Motor neuron (in vitro differentiated cells): ENCODE measurements at regions not wholly inside any gene's neighbourhood (a gene's known extent, or its start where the extent isn't known, plus 50 kb on each side); places are given as distances from the start of the nearest gene placed in this dataset.
"Not testable (repeated sequence)": the region's sequence is repeated elsewhere in the genome, so short reads cannot be mapped to it uniquely, and the experiment has no call there.

ENCODE experiments used
- ATAC-seq, 8 experiments: fragments of 200-7000 bp; cut with Tn5 transposase; replicated peaks in 6 of 8; 2 replicates each; pipeline ENCODE4 v1.8.0; 2021; ENCODE audit warnings: mild to moderate bottlenecking in 8 of 8, moderate library complexity in 8 of 8
- H3K27ac ChIP-seq, 2 donors: fragments of 250-450 bp; sonication (Bioruptor Pico); 2 replicates each; pipeline ENCODE4 v1.9.0; 2021; ENCODE audit warnings: antibody characterized with exemption in 2 of 2, mild to moderate bottlenecking in 2 of 2, moderate library complexity in 1 of 2
- H3K4me1 ChIP-seq, 2 donors: fragments of 250-450 bp; sonication (Bioruptor Pico); replicated peaks in 1 of 2; 2 replicates each; pipeline ENCODE4 v1.6.1; 2021; ENCODE audit warnings: antibody characterized with exemption in 2 of 2, mild to moderate bottlenecking in 2 of 2, moderate library complexity in 1 of 2
- H3K4me3 ChIP-seq, 5 donors: fragments of 250-450 bp; sonication (Bioruptor Pico); 2 replicates each; pipeline ENCODE4 v1.9.0; 2021; ENCODE audit warnings: antibody characterized with exemption in 5 of 5, mild to moderate bottlenecking in 5 of 5, moderate library complexity in 4 of 5
- WGBS, 10 experiments: fragments of 450-650 bp; shearing (Covaris generic); methylation state at CpG; one replicate each; pipeline ENCODE4 v1.0.0; 2022; 5-methylcytosine and 5-hydroxymethylcytosine counted together
- in situ Hi-C, 9 experiments: fragments of 400-800 bp; cut with MboI; loops; one replicate each; pipeline ENCODE4 v1.15.0; 2021; ENCODE audit warnings: low sequenced_read_pairs in 9 of 9, low pct_unique_long_range_greater_than_20kb in 2 of 9; ENCODE audit not compliant: unreplicated experiment in 9 of 9

DNA sequence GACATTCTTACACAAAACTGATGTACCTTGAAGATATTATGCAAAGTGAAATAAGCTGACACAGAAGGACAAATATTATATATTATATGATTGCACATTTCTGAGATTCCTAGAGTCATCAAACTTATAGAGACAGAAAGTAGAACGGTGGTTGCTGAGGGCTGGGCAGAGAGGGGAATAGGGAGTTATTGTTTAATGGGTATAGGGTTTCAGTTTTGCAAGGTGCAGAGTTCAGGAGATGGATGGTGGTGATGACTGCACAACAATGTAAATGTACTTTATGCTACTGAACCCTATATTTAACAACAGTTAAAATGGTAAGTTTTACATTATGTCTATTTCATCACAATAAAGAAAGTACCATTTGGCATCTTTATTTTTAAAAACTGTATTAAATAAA, 315.8 kb upstream of the POU5F2 start:
- no peak for ATAC-seq
- Histone ChIP-seq H3K27ac (no peak overlapping the region), H3K4me1 (no peaks in the 10 kb centered on the region), H3K4me3 (no peak overlapping the region)
- in situ Hi-C loops: loop anchor here in 1 of 9 experiments (25.0 kb wide), 1 partner anchor 445 kb away; no protein-coding TSS in a partner anchor
- WGBS, 10 experiments: 9 to 100% (median 77%) methylated on average over 1 of the region's 1 CpG; no CpG with 5 or more reads in 2 of the 10 experiments

DNA sequence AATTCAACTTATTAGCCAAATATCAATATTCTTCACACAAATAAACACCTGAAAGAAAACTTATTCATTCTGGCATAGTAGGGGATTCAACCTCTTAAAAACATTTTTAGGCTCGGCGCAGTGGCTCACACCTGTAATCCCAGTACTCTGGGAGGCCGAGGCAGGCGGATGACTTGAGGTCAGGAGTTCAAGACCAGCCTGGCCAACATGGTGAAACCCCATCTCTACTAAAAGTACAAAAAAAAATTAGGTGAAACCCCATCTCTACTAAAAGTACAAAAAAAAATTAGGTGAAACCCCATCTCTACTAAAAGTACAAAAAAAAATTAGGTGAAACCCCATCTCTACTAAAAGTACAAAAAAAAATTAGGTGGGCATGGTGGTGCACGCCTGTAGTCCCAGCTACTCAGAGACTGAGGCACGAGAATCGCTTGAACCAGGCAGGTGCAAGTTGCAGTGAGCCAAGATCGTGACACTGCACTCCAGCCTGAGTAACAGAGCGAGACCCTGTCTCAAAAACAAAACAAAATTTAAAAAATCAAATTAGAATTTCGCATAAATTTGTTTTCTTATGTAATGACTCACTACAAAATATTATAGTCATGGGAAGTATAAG, 308.0 kb upstream of the POU5F2 start:
- H3K4me1 ChIP-seq, ATAC-seq, in situ Hi-C loops, H3K4me3 ChIP-seq, H3K27ac ChIP-seq: not testable (repeated sequence)
- 85 to 100% (median 96%) methylated on average over 1 to 10 of the region's 10 CpGs for WGBS, 10 experiments

DNA sequence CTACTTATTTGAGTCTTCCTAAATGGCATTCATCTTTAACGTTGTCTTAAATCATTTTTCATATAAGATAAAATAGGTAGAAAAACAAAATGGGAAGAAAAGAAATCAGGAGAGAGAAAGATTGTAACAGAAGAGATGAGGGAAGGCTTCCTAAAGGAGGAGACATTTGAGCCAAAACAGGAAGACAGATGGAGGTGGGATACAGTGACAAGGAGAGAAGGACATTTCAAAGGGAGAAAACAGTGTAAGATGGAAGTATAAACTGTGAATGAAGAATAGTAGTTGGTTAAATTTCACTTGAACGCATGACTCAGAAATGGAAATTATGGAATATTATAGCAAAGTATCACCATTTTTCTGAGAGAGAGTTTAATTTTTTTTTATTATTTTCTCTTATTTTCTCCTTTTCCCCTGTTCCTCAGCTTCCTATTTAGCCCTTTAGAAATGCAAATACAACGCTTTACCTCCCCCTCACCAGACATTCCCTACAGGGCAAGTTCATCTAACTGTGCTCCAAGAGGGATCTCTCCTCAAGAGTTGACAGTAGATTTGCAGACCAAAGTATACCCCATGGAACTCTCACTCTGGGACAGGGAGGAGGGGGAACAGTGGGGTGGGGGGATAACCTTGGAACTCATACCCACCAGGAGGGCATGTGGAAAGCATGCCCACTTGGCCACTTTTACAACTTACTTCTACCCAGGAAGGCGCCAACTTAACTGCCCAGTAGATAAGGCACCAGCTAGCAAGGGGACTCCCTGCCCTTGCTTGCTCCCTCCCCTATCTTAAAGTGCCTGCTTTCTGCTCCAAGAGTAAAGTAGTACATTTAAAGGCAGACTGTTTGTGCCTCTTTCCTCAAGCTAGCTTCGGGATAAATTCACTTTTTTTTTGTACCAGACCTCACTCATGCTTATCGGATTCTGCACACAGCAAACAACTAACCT, 304.7 kb upstream of the POU5F2 start:
- Histone ChIP-seq H3K27ac (no peak overlapping the region), H3K4me3 (no peak overlapping the region), H3K4me1 (no peaks in the 10 kb centered on the region)
- no peak for ATAC-seq
- in situ Hi-C loops: no loop called here
- 67 to 95% (median 82%) methylated on average over 1 to 6 of the region's 6 CpGs for WGBS, 10 experiments

DNA sequence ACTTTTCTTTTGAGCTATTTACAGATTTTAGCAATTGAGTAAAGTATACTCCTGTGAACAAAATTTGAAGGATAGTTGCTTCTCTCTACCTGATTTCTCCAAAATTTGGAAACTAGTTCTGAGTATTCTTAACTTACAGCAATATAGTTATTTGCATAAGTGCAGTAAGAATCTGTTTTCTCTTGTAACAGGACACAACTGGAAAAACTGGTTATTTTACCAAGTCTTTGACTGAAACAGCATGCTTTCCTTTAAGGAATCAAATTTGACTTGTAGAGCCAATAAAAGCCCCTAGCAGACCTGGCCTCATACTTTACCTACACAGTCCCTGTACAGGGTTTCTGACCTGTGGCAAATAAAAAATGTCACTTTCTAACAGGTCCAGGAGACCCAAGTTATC, 301.9 kb upstream of the POU5F2 start:
- ATAC-seq: no peak
- no peak overlapping the region for H3K4me3 ChIP-seq
- no peaks in the 10 kb centered on the region for H3K4me1 ChIP-seq
- no peak overlapping the region for H3K27ac ChIP-seq
- in situ Hi-C loops: no loop called here

DNA sequence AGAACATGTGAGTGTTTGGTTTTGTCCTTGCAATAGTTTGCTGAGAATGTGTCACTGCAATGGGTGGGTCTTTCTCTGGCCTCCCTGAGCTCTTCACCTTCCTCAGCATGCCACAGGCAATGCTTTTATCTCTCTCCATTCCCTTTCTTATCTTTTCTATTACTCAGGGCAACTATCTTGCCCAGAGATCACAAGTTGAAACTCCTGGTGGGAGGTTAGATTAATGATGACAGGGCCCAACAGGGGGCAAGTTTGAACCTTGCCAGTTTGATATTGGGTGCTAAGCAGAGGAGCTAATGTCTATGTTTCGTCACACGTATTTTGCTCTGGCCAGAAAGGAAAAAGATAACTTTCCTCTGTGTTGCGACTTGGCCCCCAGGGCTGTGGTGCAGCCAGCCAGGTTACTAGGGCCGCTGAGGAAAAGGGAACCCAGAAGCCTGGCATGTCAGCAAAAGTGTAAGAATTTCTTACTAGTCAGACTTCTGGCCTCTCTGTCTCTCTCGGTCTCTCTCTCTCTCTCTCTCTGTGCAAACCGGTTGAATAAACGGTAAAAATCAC, 299.3 kb upstream of the POU5F2 start:
- Histone ChIP-seq H3K27ac (no peak overlapping the region), H3K4me3 (no peak overlapping the region), H3K4me1 (no peaks in the 10 kb centered on the region)
- in situ Hi-C loops: no loop called here
- 84 to 100% (median 94%) methylated on average over 2 to 6 of the region's 7 CpGs; no CpG with 5 or more reads in 4 of the 10 experiments for WGBS, 10 experiments
- ATAC-seq: no peak

DNA sequence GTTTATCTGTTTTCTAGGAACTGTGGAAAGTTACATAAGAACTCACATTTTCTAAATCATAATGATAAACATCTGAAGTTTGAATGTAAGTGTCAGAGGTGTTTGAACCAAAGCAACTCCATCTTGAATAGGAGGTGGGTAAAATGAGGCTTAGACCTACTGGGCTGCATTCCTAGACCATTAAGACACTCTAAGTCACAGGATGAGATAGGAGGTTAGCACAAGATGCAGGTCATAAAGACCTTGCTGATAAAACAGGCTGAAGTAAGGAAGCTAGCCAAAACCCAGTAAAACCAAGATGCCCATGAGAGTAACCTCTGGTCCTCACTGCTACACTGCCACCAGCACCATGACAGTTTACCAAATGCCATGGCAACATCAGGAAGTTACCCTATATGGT, 297.7 kb upstream of the POU5F2 start:
- Histone ChIP-seq H3K27ac (no peak overlapping the region), H3K4me1 (no peaks in the 10 kb centered on the region), H3K4me3 (no peak overlapping the region)
- ATAC-seq: no peak
- in situ Hi-C loops: no loop called here

DNA sequence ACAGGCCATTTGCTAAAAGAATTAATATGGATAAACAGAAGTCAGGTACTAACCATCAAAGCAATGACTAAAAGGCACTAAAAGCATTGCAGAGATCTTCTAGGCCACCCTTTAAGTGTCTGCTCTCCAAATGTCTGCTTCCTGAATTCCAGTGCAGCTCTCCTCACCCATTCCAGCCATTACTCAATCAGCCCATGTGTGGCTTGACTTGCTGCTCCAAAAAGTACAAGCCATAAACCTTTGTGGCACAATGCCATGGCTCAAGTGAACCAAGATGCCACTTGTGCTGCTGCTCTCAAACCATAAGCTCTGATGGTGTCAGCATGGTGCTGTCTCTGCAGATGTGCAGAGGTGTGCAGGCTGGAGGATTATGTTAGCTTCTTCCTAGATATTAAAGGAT, 290.2 kb upstream of the POU5F2 start:
- in situ Hi-C loops: no loop called here
- Histone ChIP-seq H3K4me1 (no peaks in the 10 kb centered on the region), H3K27ac (no peak overlapping the region), H3K4me3 (no peak overlapping the region)
- ATAC-seq: no peak

DNA sequence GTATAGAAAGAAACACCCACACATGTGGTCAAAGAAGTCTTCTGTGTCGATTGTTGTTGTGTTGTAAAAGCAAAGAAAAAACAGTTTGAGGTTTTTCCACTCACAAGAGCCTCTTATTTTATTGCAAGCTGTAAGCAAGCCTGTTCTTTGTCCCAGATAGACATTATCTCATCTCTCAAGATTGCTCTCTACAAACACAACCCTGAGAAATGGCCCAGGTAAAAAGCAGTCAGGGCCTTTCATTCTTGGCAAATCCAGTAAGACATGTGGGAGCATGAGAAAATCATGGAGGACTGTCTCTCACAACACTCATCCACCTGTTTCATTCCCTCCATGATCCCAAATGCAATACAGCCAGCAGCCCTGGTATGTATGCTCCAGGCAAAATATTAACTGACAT, 286.6 kb upstream of the POU5F2 start:
- 0 to 71% (median 50%) methylated on average over 1 of the region's 1 CpG; no CpG with 5 or more reads in 3 of the 10 experiments for WGBS, 10 experiments
- in situ Hi-C loops: no loop called here
- Histone ChIP-seq H3K4me1 (no peaks in the 10 kb centered on the region), H3K4me3 (no peak overlapping the region), H3K27ac (no peak overlapping the region)
- no peak for ATAC-seq

DNA sequence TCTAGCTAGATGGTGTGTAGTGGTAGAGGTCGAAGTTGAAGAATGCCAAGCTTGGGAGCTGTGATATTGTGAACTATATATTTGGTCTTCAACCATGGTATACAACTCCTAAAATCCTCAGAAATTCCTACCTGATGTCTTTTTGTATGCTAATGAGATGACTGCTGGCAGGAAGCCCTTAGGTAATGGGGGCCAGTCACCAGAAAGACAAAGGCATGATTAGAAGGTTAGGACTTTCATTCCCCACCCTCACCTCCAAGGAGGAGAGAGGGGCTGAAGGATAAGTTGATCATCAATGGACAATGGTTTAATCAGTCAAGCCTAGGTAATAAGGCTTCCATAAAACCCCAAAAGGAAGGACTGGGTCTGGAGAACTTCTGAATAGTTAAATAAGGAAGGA, 285.7 kb upstream of the POU5F2 start:
- ATAC-seq: no peak
- Histone ChIP-seq H3K27ac (no peak overlapping the region), H3K4me3 (no peak overlapping the region), H3K4me1 (no peaks in the 10 kb centered on the region)
- in situ Hi-C loops: no loop called here
- 44 to 100% (median 100%) methylated on average over 1 of the region's 1 CpG; no CpG with 5 or more reads in 6 of the 10 experiments for WGBS, 10 experiments

DNA sequence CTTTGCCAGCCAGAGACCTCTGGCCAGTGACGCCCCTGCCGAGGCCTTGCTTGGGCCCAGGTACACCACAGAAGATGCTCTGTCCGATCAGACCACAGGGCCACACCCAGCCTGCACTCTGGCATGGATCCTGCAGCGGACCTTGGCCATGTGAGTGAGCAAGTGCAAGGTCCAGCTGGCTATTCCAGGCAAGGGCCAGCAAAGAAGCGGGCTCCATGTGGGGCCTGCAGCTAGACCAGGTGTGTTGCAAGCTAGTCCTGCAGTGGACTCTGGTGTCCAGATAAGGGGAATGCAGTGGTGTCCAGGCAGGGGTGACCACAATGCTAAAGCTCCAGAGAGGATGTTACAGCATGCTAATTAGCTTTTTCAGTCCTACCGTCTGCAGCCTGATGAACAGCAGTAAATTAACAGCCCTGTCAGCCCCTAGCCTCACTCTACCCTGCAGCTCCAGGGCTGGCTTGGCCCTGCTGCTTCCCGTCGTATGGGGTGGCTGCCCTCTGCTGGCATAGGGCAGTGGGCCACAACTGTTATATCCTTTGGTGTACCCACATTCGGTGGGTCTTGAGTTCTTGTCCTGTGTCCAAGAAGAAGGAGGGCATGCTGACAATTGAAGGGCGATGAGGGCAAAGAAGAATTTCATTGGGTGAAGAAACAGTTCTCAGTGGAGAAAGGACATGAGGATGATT, 284.5 kb upstream of the POU5F2 start:
- no peak overlapping the region for H3K27ac ChIP-seq
- no peak overlapping the region for H3K4me3 ChIP-seq
- H3K4me1 ChIP-seq: no peaks in the 10 kb centered on the region
- in situ Hi-C loops: no loop called here
- peak in 5 of 8 experiments; percentile 13 to 61 (median 47) for ATAC-seq
- WGBS, 10 experiments: 80 to 95% (median 87%) methylated on average over 1 to 6 of the region's 10 CpGs; no CpG with 5 or more reads in 2 of the 10 experiments

DNA sequence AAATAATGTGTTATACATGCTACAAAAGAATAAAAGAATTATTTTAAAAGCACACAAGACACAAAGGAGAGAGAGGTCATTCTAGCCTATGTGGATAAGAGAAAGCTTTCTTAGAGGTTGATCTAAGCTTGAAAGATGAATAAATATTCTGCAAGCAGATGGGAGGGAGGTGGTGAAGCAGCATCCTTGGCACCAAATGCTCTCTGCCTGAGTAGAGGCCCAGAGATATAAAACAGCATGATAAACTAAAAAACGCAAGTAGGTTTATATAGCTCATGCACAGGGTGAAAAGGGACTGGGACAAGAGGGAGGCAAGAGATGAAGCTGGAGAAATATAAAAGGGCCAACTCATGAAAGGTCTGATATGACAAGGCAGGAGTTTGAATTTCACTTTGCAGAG, 283.2 kb upstream of the POU5F2 start:
- 60 to 100% (median 100%) methylated on average over 1 of the region's 1 CpG; no CpG with 5 or more reads in 1 of the 10 experiments for WGBS, 10 experiments
- in situ Hi-C loops: no loop called here
- H3K27ac ChIP-seq: no peak overlapping the region

DNA sequence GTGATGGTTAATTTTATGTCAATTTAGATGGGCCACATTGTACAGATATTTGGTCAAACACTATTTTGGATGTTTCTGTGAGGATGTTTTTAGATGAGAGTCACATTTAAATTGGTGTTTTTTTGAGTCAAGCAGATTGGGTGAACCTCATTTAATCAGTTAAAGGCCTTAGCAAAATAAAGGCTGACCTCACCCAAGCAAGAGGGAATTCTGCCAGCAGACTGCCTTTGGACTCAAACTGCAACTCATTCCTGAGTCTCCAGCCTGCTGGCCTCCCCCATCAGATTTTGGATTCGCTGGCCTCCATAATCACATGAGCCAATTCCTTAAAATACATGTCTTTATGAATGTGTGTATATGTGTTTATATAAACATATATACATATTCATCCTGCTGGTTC, 282.7 kb upstream of the POU5F2 start:
- H3K4me1 ChIP-seq: no peaks in the 10 kb centered on the region
- WGBS, 10 experiments: 80 to 88% methylated on average over 1 of the region's 1 CpG; no CpG with 5 or more reads in 8 of the 10 experiments
- ATAC-seq: peak in 2 of 8 experiments; percentile 23 to 51
- in situ Hi-C loops: no loop called here
- no peak overlapping the region for H3K27ac ChIP-seq
- H3K4me3 ChIP-seq: no peak overlapping the region

More for the DNA sequence above, 283.2 kb upstream of the POU5F2 start:
- H3K4me3 ChIP-seq: no peak overlapping the region
- H3K4me1 ChIP-seq: no peaks in the 10 kb centered on the region
- no peak for ATAC-seq

DNA sequence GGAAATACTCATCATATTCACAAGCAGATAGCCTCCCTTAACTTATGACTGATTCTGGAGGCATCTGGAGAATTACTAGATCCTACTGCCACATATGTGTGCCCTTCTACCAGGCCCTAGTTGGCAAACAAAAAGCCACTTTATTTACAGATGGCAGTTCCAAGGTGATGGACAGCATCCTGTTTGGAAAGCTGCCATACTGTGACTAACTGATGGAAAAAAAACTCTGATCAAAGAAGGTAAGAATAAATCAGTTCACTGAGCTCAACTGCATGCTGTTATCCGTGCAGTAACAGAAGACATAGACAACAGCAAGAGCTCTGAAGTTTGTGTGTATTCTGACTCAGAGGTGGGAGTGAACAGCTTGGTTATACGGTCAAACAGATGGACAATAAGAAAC, 279.8 kb upstream of the POU5F2 start:
- Histone ChIP-seq H3K4me1 (no peaks in the 10 kb centered on the region), H3K27ac (no peak overlapping the region), H3K4me3 (no peak overlapping the region)
- in situ Hi-C loops: no loop called here
- peak in 3 of 8 experiments; percentile 12 to 67 (median 38) for ATAC-seq
- 40 to 100% (median 93%) methylated on average over 1 to 2 of the region's 2 CpGs; no CpG with 5 or more reads in 4 of the 10 experiments for WGBS, 10 experiments
